ENCODE measurements at regions not wholly inside any gene's neighbourhood (a gene's known extent, or its start where the extent isn't known, plus 50 kb on each side); places are given as distances from the start of the nearest gene placed in this dataset.
A peak's percentile ranks its signal among the peaks of the same experiment; 100 is the strongest.
"Not testable (repeated sequence)": the region's sequence is repeated elsewhere in the genome, so short reads cannot be mapped to it uniquely, and the experiment has no call there.

- no peak for DNase-seq
These were observed 1960.9 kb upstream of the DEFB115 start for GRCh38 chr20:29296256-29297230.

- no peak for DNase-seq
These were observed 1959.8 kb upstream of the DEFB115 start for GRCh38 chr20:29297411-29298270.

- DNase-seq, result no peak
These were observed 1959.2 kb upstream of the DEFB115 start for GRCh38 chr20:29298271-29298590.

GRCh38 chr20:29298759-29299613, 1958.5 kb upstream of the DEFB115 start:
- no peak for DNase-seq

GRCh38 chr20:29299811-29300578, 1957.5 kb upstream of the DEFB115 start:
- DNase-seq, result no peak

GRCh38 chr20:29300579-29301551, 1956.6 kb upstream of the DEFB115 start:
- no peak for DNase-seq

GRCh38 chr20:29301624-29302259, 1955.7 kb upstream of the DEFB115 start:
- DNase-seq, result no peak

- no peak for DNase-seq
These were observed 1954.4 kb upstream of the DEFB115 start for GRCh38 chr20:29302979-29303644.

- peak; percentile 22 for DNase-seq
These were observed 1950.9 kb upstream of the DEFB115 start for GRCh38 chr20:29306390-29307072.

- DNase-seq, result not testable (repeated sequence)
These were observed 1950.0 kb upstream of the DEFB115 start for GRCh38 chr20:29307484-29307883.

- not testable (repeated sequence) for DNase-seq
These were observed 1948.5 kb upstream of the DEFB115 start for GRCh38 chr20:29308956-29309355.

GRCh38 chr20:29309481-29309880, 1948.0 kb upstream of the DEFB115 start:
- not testable (repeated sequence) for DNase-seq

GRCh38 chr20:29311046-29311445, 1946.4 kb upstream of the DEFB115 start:
- not testable (repeated sequence) for DNase-seq

GRCh38 chr20:29312679-29313078, 1944.8 kb upstream of the DEFB115 start:
- not testable (repeated sequence) for DNase-seq

- no peak for DNase-seq
These were observed 1944.0 kb upstream of the DEFB115 start for GRCh38 chr20:29313481-29313880.

GRCh38 chr20:29314294-29314693, 1943.2 kb upstream of the DEFB115 start:
- no peak for DNase-seq

- no peak for DNase-seq
These were observed 1938.5 kb upstream of the DEFB115 start for GRCh38 chr20:29318871-29319461.

- no peak for DNase-seq
These were observed 1937.7 kb upstream of the DEFB115 start for GRCh38 chr20:29319725-29320124.
